Sigmoid colon (tissue), 6 donors: ENCODE measurements at regions not wholly inside any gene's neighbourhood (a gene's known extent, or its start where the extent isn't known, plus 50 kb on each side); places are given as distances from the start of the nearest gene placed in this dataset.

ENCODE experiments used
- DNase-seq: peaks from one replicate; pipeline ENCODE4 v3.0.0-alpha.2; 2019
- H3K27ac ChIP-seq, 4 donors: fragments of 200-600 bp; sonication (generic); one replicate each; pipeline ENCODE4 v1.5.1; 2016 to 2019; ENCODE audit warnings: mild to moderate bottlenecking in 1 of 4
- H3K27me3 ChIP-seq, 3 donors: fragments of 200-600 bp; sonication (generic); one replicate each; pipeline ENCODE4 v1.5.1; 2019; ENCODE audit warnings: mild to moderate bottlenecking in 1 of 3
- H3K36me3 ChIP-seq, 4 donors: fragments of 200-600 bp; sonication (generic); one replicate each; pipeline ENCODE4 v1.5.1; 2016 to 2019
- H3K4me1 ChIP-seq, 4 donors: fragments of 200-600 bp; sonication (generic); one replicate each; pipeline ENCODE4 v1.5.1; 2017 to 2019
- H3K4me3 ChIP-seq, 4 donors: fragments of 200-600 bp; sonication (generic); one replicate each; pipeline ENCODE4 v1.5.1; 2017 to 2019; ENCODE audit warnings: mild to moderate bottlenecking in 2 of 4, moderate library complexity in 1 of 4
- H3K9me3 ChIP-seq, 4 donors: fragments of 200-600 bp in 3 of 4; sonication (generic) in 3 of 4; one replicate each; pipeline versions ENCODE4 v1.5.1 to v1.6.1; 2013 to 2019
- CTCF ChIP-seq, 4 experiments: fragments of 450-650 bp in 3 of 4; fragments of 200-600 bp in 1 of 4; IDR thresholded peaks; one replicate each; pipeline ENCODE4 v1.5.1; 2016 to 2019; ENCODE audit warnings: antibody characterized with exemption in 4 of 4, mild to moderate bottlenecking in 3 of 4, moderate library complexity in 2 of 4
- EP300 ChIP-seq, 4 donors: sonication (generic); formaldehyde crosslinking; IDR thresholded peaks; one replicate each; pipeline ENCODE4 v1.6.1; 2017; ENCODE audit warnings: antibody characterized with exemption in 4 of 4
- POLR2A ChIP-seq, 2 donors: fragments of 450-650 bp; IDR thresholded peaks; one replicate each; pipeline ENCODE4 v1.6.1; 2016; ENCODE audit warnings: antibody characterized with exemption in 2 of 2, mild to moderate bottlenecking in 2 of 2, moderate library complexity in 2 of 2
- POLR2AphosphoS5 ChIP-seq, 4 donors: sonication (generic); formaldehyde crosslinking; IDR thresholded peaks; one replicate each; pipeline ENCODE4 v1.6.1; 2017; ENCODE audit warnings: antibody characterized with exemption in 4 of 4
- WGBS, 2 donors: extraction: QIAGEN DNeasy Blood & Tissue Kit; methylation state at CpG; one replicate each; pipeline ENCODE4 v1.1.7; 2013; 5-methylcytosine and 5-hydroxymethylcytosine counted together
- intact Hi-C: fragments of 100-400 bp; cut with DNase I; formaldehyde crosslinking; loops from one replicate; pipeline ENCODE4 v1.15.1; 2023
- donor health status: healthy with polysubstance abuse.
- donor health status: healthy.

GRCh38 chr9:103928442-103928841 lies 165.7 kb upstream of the SMC2 start:
- intact Hi-C loops = no loop called here
- Histone ChIP-seq H3K36me3 (no peaks in the 10 kb centered on the region), H3K9me3 (no peaks in the 10 kb centered on the region), H3K4me3 (no peak overlapping the region), H3K4me1 (no peaks in the 10 kb centered on the region), H3K27ac (no peak overlapping the region), H3K27me3 (no peaks in the 10 kb centered on the region)
- 83 to 91% methylated on average over 3 of the region's 3 CpGs for WGBS, 2 donors
- DNase-seq = no peak
- TF ChIP-seq POLR2A (IDR thresholded peaks at IDR 0.05) (no peak), POLR2AphosphoS5 (IDR thresholded peaks at IDR 0.05) (no peak), CTCF (IDR thresholded peaks at IDR 0.05) (no peak), EP300 (IDR thresholded peaks at IDR 0.05) (no peak)

GRCh38 chr9:103941104-103941503 lies 153.0 kb upstream of the SMC2 start:
- Histone ChIP-seq H3K27ac (no peak overlapping the region), H3K4me1 (peaks cover 0 to 12% (median 6%) of the 10 kb centered on the region in 4 donors), H3K27me3 (no peaks in the 10 kb centered on the region), H3K4me3 (no peak overlapping the region), H3K9me3 (no peaks in the 10 kb centered on the region), H3K36me3 (no peaks in the 10 kb centered on the region)
- intact Hi-C loops = no loop called here
- TF ChIP-seq CTCF (IDR thresholded peaks at IDR 0.05) (no peak), POLR2A (IDR thresholded peaks at IDR 0.05) (no peak), POLR2AphosphoS5 (IDR thresholded peaks at IDR 0.05) (no peak), EP300 (IDR thresholded peaks at IDR 0.05) (no peak)
- no peak for DNase-seq
- WGBS, 2 donors = 91 to 95% methylated on average over 11 of the region's 11 CpGs

DNA sequence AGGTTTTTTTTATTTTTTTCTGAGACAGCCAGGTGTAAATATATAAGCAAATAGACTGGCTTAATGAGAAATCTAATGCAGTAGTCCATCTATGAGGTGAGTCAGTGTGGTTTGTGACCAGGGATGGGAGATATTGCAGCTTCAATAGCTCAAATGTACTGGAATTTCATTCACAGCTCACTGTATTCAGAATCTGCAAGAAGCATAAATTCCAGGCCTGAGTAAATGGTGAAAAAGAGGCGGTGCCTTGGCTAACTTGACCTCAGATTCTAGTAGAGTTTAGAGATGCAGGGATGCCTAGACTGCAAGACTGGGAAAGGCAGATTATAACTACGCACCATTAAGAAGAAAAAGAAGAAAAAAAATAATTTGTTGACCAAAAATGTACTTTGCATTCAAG lies 151.9 kb upstream of the SMC2 start:
- 28 to 72% methylated on average over 2 of the region's 2 CpGs for WGBS, 2 donors
- Histone ChIP-seq H3K4me1 (peaks cover 0 to 12% (median 6%) of the 10 kb centered on the region in 4 donors), H3K36me3 (no peaks in the 10 kb centered on the region), H3K27ac (no peak overlapping the region), H3K9me3 (no peaks in the 10 kb centered on the region), H3K27me3 (no peaks in the 10 kb centered on the region), H3K4me3 (no peak overlapping the region)
- no peak for DNase-seq
- intact Hi-C loops = no loop called here
- TF ChIP-seq CTCF (IDR thresholded peaks at IDR 0.05) = no peak
- no peak for TF ChIP-seq EP300 (IDR thresholded peaks at IDR 0.05)
- no peak for TF ChIP-seq POLR2AphosphoS5 (IDR thresholded peaks at IDR 0.05)
- no peak for TF ChIP-seq POLR2A (IDR thresholded peaks at IDR 0.05)

- intact Hi-C loops = no loop called here
- peaks cover 0 to 12% (median 6%) of the 10 kb centered on the region in 4 donors for H3K4me1 ChIP-seq
- TF ChIP-seq POLR2A (IDR thresholded peaks at IDR 0.05) = no peak
- no peak overlapping the region for H3K27ac ChIP-seq
- no peak for DNase-seq
- H3K9me3 ChIP-seq = no peaks in the 10 kb centered on the region
- no peak overlapping the region for H3K4me3 ChIP-seq
- 10 to 46% methylated on average over 1 of the region's 1 CpG for WGBS, 2 donors
- H3K36me3 ChIP-seq = no peaks in the 10 kb centered on the region
- no peaks in the 10 kb centered on the region for H3K27me3 ChIP-seq
These were observed 151.5 kb upstream of the SMC2 start for GRCh38 chr9:103942651-103943050.

- no peak for DNase-seq
- H3K4me1 ChIP-seq = no peaks in the 10 kb centered on the region
- no peaks in the 10 kb centered on the region for H3K36me3 ChIP-seq
- no peak for TF ChIP-seq POLR2A (IDR thresholded peaks at IDR 0.05)
- no peak for TF ChIP-seq POLR2AphosphoS5 (IDR thresholded peaks at IDR 0.05)
- no peak for TF ChIP-seq EP300 (IDR thresholded peaks at IDR 0.05)
- intact Hi-C loops = no loop called here
- no peaks in the 10 kb centered on the region for H3K9me3 ChIP-seq
- H3K4me3 ChIP-seq = no peak overlapping the region
- no peak overlapping the region for H3K27ac ChIP-seq
- no peaks in the 10 kb centered on the region for H3K27me3 ChIP-seq
These were observed 145.0 kb upstream of the SMC2 start for GRCh38 chr9:103949096-103949495.

GRCh38 chr9:103977163-103977562 lies 116.9 kb upstream of the SMC2 start:
- no peaks in the 10 kb centered on the region for H3K36me3 ChIP-seq
- H3K9me3 ChIP-seq = no peaks in the 10 kb centered on the region
- no peak for TF ChIP-seq POLR2AphosphoS5 (IDR thresholded peaks at IDR 0.05)
- no peak for TF ChIP-seq EP300 (IDR thresholded peaks at IDR 0.05)
- no peak for TF ChIP-seq CTCF (IDR thresholded peaks at IDR 0.05)
- TF ChIP-seq POLR2A (IDR thresholded peaks at IDR 0.05) = no peak
- DNase-seq = no peak
- WGBS, 2 donors = 66 to 69% methylated on average over 3 of the region's 3 CpGs
- no peak overlapping the region for H3K27ac ChIP-seq
- H3K4me3 ChIP-seq = no peak overlapping the region
- H3K27me3 ChIP-seq = no peaks in the 10 kb centered on the region
- intact Hi-C loops = no loop called here
- H3K4me1 ChIP-seq = no peaks in the 10 kb centered on the region
